H1 (cell line): ENCODE measurements at regions not wholly inside any gene's neighbourhood (a gene's known extent, or its start where the extent isn't known, plus 50 kb on each side); places are given as distances from the start of the nearest gene placed in this dataset.

ENCODE experiments used
- BRCA1 ChIP-seq: IDR thresholded peaks from 2 replicates; pipeline ENCODE4 v1.6.1; 2012; ENCODE audit warnings: low read depth, low read length, improper control_type of control experiment
- EGR1 ChIP-seq: IDR thresholded peaks from 2 replicates; pipeline ENCODE4 v1.6.1; 2011; ENCODE audit warnings: low read depth, low read length, borderline replicate concordance
- NANOG ChIP-seq: IDR thresholded peaks from 2 replicates; pipeline ENCODE4 v1.6.1; 2011; ENCODE audit warnings: low read length, low read depth, mild to moderate bottlenecking, inconsistent platforms; ENCODE audit not compliant: insufficient read depth, poor library complexity, severe bottlenecking
- SP4 ChIP-seq: IDR thresholded peaks from 2 replicates; pipeline ENCODE4 v1.6.1; 2012; ENCODE audit warnings: low read length, inconsistent platforms

- TF ChIP-seq EGR1 (no peak), NANOG (no peak), SP4 (no peak), BRCA1 (no peak)
Measured at GRCh38 chr3:184489268-184489841, 72.2 kb upstream of the EPHB3 start (continued).
